ENCODE measurements at regions not wholly inside any gene's neighbourhood (a gene's known extent, or its start where the extent isn't known, plus 50 kb on each side); places are given as distances from the start of the nearest gene placed in this dataset.
"Not testable (repeated sequence)": the region's sequence is repeated elsewhere in the genome, so short reads cannot be mapped to it uniquely, and the experiment has no call there.

- BruUV-seq (replicated peaks), result no TSS peak
- Histone ChIP-seq H3K9me2 (ENCODE audit: insufficient read depth, low read length) (no peaks in the 10 kb centered on the region), H3K4me1 (ENCODE audit: insufficient read depth, low read length, poor library complexity, severe bottlenecking) (no peaks in the 10 kb centered on the region), H4K20me1 (ENCODE audit: insufficient read depth, low read length) (no peaks in the 10 kb centered on the region), H2AFZ (ENCODE audit: low read length) (no peak overlapping the region), H3K27ac (ENCODE audit: low read depth, low read length, poor library complexity, severe bottlenecking) (no peak overlapping the region), H3K9me3 (ENCODE audit: low read length) (no peaks in the 10 kb centered on the region), H3K4me3 (ENCODE audit: low read depth, low read length, poor library complexity, severe bottlenecking) (no peak overlapping the region), H3K4me2 (ENCODE audit: low read length) (no peak overlapping the region), H3K79me2 (ENCODE audit: insufficient read depth, low read depth, low read length) (no peaks in the 10 kb centered on the region), H3K36me3 (ENCODE audit: insufficient read depth, low read length) (no peaks in the 10 kb centered on the region)
- TF ChIP-seq EZH2phosphoT487 (IDR thresholded peaks at IDR 0.05; ENCODE audit: borderline replicate concordance, low read depth, low read length) (no peak), CTCF (conservative IDR thresholded peaks at IDR 0.05; ENCODE audit: low read length) (no peak)
- DNase-seq (ENCODE audit: low spot score), result no peak
- ChIA-PET CTCF (ENCODE audit: unreplicated experiment) (no interaction called here), POLR2A (no interaction called here)
- intact Hi-C loops (cut with micrococcal nuclease; ENCODE audit: unreplicated experiment), result no loop called here
Measured at GRCh38 chr2:187775651-187776050, 221.4 kb upstream of the TFPI start.

- no peaks in the 10 kb centered on the region for H3K36me3 ChIP-seq (ENCODE audit: insufficient read depth, low read length)
- no peak overlapping the region for H3K27ac ChIP-seq (ENCODE audit: low read depth, low read length, poor library complexity, severe bottlenecking)
- no peaks in the 10 kb centered on the region for H3K4me1 ChIP-seq (ENCODE audit: insufficient read depth, low read length, poor library complexity, severe bottlenecking)
- H4K20me1 ChIP-seq (ENCODE audit: insufficient read depth, low read length), result no peaks in the 10 kb centered on the region
- no peak for TF ChIP-seq CTCF (conservative IDR thresholded peaks at IDR 0.05; ENCODE audit: low read length)
- no TSS peak for BruUV-seq (replicated peaks)
- ChIA-PET POLR2A (interaction anchor here (1.2 kb wide), 1 partner anchor 41 kb away, joined by 3 read pairs; no protein-coding TSS in a partner anchor), CTCF (ENCODE audit: unreplicated experiment) (no interaction called here)
- no peak overlapping the region for H2AFZ ChIP-seq (ENCODE audit: low read length)
- no peak overlapping the region for H3K4me2 ChIP-seq (ENCODE audit: low read length)
- no peaks in the 10 kb centered on the region for H3K9me2 ChIP-seq (ENCODE audit: insufficient read depth, low read length)
- H3K9me3 ChIP-seq (ENCODE audit: low read length), result no peaks in the 10 kb centered on the region
- no peak for DNase-seq (ENCODE audit: low spot score)
- H3K4me3 ChIP-seq (ENCODE audit: low read depth, low read length, poor library complexity, severe bottlenecking), result no peak overlapping the region
- H3K79me2 ChIP-seq (ENCODE audit: insufficient read depth, low read depth, low read length), result no peaks in the 10 kb centered on the region
- intact Hi-C loops (cut with micrococcal nuclease; ENCODE audit: unreplicated experiment), result no loop called here
Measured at GRCh38 chr2:187782301-187782700, 228.1 kb upstream of the TFPI start.

GRCh38 chr2:187783446-187783845 lies 229.2 kb upstream of the TFPI start:
- H3K36me3 ChIP-seq (ENCODE audit: insufficient read depth, low read length), result no peaks in the 10 kb centered on the region
- H3K9me3 ChIP-seq (ENCODE audit: low read length), result no peaks in the 10 kb centered on the region
- H4K20me1 ChIP-seq (ENCODE audit: insufficient read depth, low read length), result no peaks in the 10 kb centered on the region
- H3K9me2 ChIP-seq (ENCODE audit: insufficient read depth, low read length), result no peaks in the 10 kb centered on the region
- no peak for DNase-seq (ENCODE audit: low spot score)
- no peaks in the 10 kb centered on the region for H3K79me2 ChIP-seq (ENCODE audit: insufficient read depth, low read depth, low read length)
- BruUV-seq (replicated peaks), result no TSS peak
- H3K4me1 ChIP-seq (ENCODE audit: insufficient read depth, low read length, poor library complexity, severe bottlenecking), result no peaks in the 10 kb centered on the region
- intact Hi-C loops (cut with micrococcal nuclease; ENCODE audit: unreplicated experiment), result no loop called here
- no peak overlapping the region for H2AFZ ChIP-seq (ENCODE audit: low read length)
- H3K27ac ChIP-seq (ENCODE audit: low read depth, low read length, poor library complexity, severe bottlenecking), result no peak overlapping the region
- no peak overlapping the region for H3K4me3 ChIP-seq (ENCODE audit: low read depth, low read length, poor library complexity, severe bottlenecking)
- ChIA-PET POLR2A (interaction anchor here (0.7 kb wide), 1 partner anchor 130 kb away, joined by 4 read pairs; no protein-coding TSS in a partner anchor), CTCF (ENCODE audit: unreplicated experiment) (no interaction called here)
- no peak overlapping the region for H3K4me2 ChIP-seq (ENCODE audit: low read length)
- TF ChIP-seq CTCF (conservative IDR thresholded peaks at IDR 0.05; ENCODE audit: low read length) (no peak), EZH2phosphoT487 (IDR thresholded peaks at IDR 0.05; ENCODE audit: borderline replicate concordance, low read depth, low read length) (no peak)

GRCh38 chr2:187784138-187784537 lies 229.9 kb upstream of the TFPI start:
- H3K4me1 ChIP-seq (ENCODE audit: insufficient read depth, low read length, poor library complexity, severe bottlenecking); H2AFZ ChIP-seq (ENCODE audit: low read length); H4K20me1 ChIP-seq (ENCODE audit: insufficient read depth, low read length); H3K9me3 ChIP-seq (ENCODE audit: low read length); CTCF ChIA-PET (ENCODE audit: unreplicated experiment); H3K27ac ChIP-seq (ENCODE audit: low read depth, low read length, poor library complexity, severe bottlenecking); H3K4me2 ChIP-seq (ENCODE audit: low read length); POLR2A ChIA-PET; BruUV-seq (replicated peaks); H3K36me3 ChIP-seq (ENCODE audit: insufficient read depth, low read length); DNase-seq (ENCODE audit: low spot score); H3K9me2 ChIP-seq (ENCODE audit: insufficient read depth, low read length); H3K79me2 ChIP-seq (ENCODE audit: insufficient read depth, low read depth, low read length); H3K4me3 ChIP-seq (ENCODE audit: low read depth, low read length, poor library complexity, severe bottlenecking); intact Hi-C loops (cut with micrococcal nuclease; ENCODE audit: unreplicated experiment): not testable (repeated sequence)

Data from OCI-LY7 (cell line).